Right atrium auricular region (tissue), 2 donors: ENCODE measurements at regions not wholly inside any gene's neighbourhood (a gene's known extent, or its start where the extent isn't known, plus 50 kb on each side); places are given as distances from the start of the nearest gene placed in this dataset.

Experiments
- DNase-seq: peaks from one replicate; pipeline ENCODE4 v3.0.0-alpha.2; 2019; ENCODE audit warnings: low spot score
- H3K27ac ChIP-seq, 2 donors: fragments of 200-600 bp; sonication (generic); 1 replicate in 1 of 2; 2 replicates in 1 of 2; pipeline ENCODE4 v1.5.1; 2016 to 2019
- H3K27me3 ChIP-seq, 2 donors: fragments of 200-600 bp; sonication (generic); one replicate each; pipeline versions ENCODE4 v1.5.1 to v1.6.0; 2017 to 2019
- H3K36me3 ChIP-seq: fragments of 200-600 bp; sonication (generic); one replicate; pipeline ENCODE4 v1.5.1; 2016
- H3K4me1 ChIP-seq, 2 donors: fragments of 200-600 bp; sonication (generic); one replicate each; pipeline versions ENCODE4 v1.5.1 to v1.6.0; 2017 to 2019
- H3K4me3 ChIP-seq, 2 donors: fragments of 200-600 bp; sonication (generic); 1 replicate in 1 of 2; 2 replicates in 1 of 2; pipeline ENCODE4 v1.5.1; 2017 to 2019; ENCODE audit warnings: mild to moderate bottlenecking in 1 of 2, moderate library complexity in 1 of 2
- H3K9me3 ChIP-seq, 2 donors: fragments of 200-600 bp; sonication (generic); one replicate each; pipeline ENCODE4 v1.5.1; 2019
- CTCF ChIP-seq, 2 donors: fragments of 200-600 bp; sonication (generic); IDR thresholded peaks; one replicate each; pipeline ENCODE4 v1.5.1; 2019; ENCODE audit warnings: antibody characterized with exemption in 2 of 2

- Histone ChIP-seq H3K36me3 (no peaks in the 10 kb centered on the region), H3K27ac (no peak overlapping the region), H3K27me3 (no peaks in the 10 kb centered on the region), H3K4me1 (no peaks in the 10 kb centered on the region), H3K4me3 (no peak overlapping the region), H3K9me3 (no peaks in the 10 kb centered on the region)
- TF ChIP-seq CTCF (IDR thresholded peaks at IDR 0.05), result no peak
- DNase-seq, result no peak
Measured at GRCh38 chr5:89010512-89010911, 127.5 kb upstream of the MEF2C start.

- TF ChIP-seq CTCF (IDR thresholded peaks at IDR 0.05), result no peak
- Histone ChIP-seq H3K27ac (no peak overlapping the region), H3K4me1 (no peaks in the 10 kb centered on the region), H3K27me3 (no peaks in the 10 kb centered on the region), H3K4me3 (no peak overlapping the region), H3K36me3 (no peaks in the 10 kb centered on the region), H3K9me3 (no peaks in the 10 kb centered on the region)
- DNase-seq, result no peak
Measured at GRCh38 chr5:89008291-89008690, 125.3 kb upstream of the MEF2C start.

GRCh38 chr5:89005990-89006389 is 123.0 kb upstream of the MEF2C start:
- Histone ChIP-seq H3K4me3 (no peak overlapping the region), H3K9me3 (no peaks in the 10 kb centered on the region), H3K4me1 (no peaks in the 10 kb centered on the region), H3K27ac (no peak overlapping the region), H3K27me3 (no peaks in the 10 kb centered on the region), H3K36me3 (no peaks in the 10 kb centered on the region)
- no peak for DNase-seq
- no peak for TF ChIP-seq CTCF (IDR thresholded peaks at IDR 0.05)

GRCh38 chr5:89004379-89004778 is 121.4 kb upstream of the MEF2C start:
- Histone ChIP-seq H3K4me3 (no peak overlapping the region), H3K27me3 (no peaks in the 10 kb centered on the region), H3K27ac (no peak overlapping the region), H3K4me1 (no peaks in the 10 kb centered on the region), H3K9me3 (no peaks in the 10 kb centered on the region), H3K36me3 (no peaks in the 10 kb centered on the region)
- no peak for DNase-seq
- no peak for TF ChIP-seq CTCF (IDR thresholded peaks at IDR 0.05)

GRCh38 chr5:89003563-89004036 is 120.6 kb upstream of the MEF2C start:
- H3K27ac ChIP-seq, result no peak overlapping the region
- H3K36me3 ChIP-seq, result no peaks in the 10 kb centered on the region
- H3K4me3 ChIP-seq, result no peak overlapping the region
- DNase-seq, result no peak
- H3K27me3 ChIP-seq, result no peaks in the 10 kb centered on the region
- H3K9me3 ChIP-seq, result no peaks in the 10 kb centered on the region
- no peaks in the 10 kb centered on the region for H3K4me1 ChIP-seq
- no peak for TF ChIP-seq CTCF (IDR thresholded peaks at IDR 0.05)

- Histone ChIP-seq H3K27me3 (no peaks in the 10 kb centered on the region), H3K4me1 (no peaks in the 10 kb centered on the region), H3K36me3 (no peaks in the 10 kb centered on the region), H3K4me3 (no peak overlapping the region), H3K27ac (no peak overlapping the region), H3K9me3 (no peaks in the 10 kb centered on the region)
- no peak for TF ChIP-seq CTCF (IDR thresholded peaks at IDR 0.05)
- DNase-seq, result no peak
Measured at GRCh38 chr5:88999853-89000252, 116.9 kb upstream of the MEF2C start.
